ENCODE measurements at regions not wholly inside any gene's neighbourhood (a gene's known extent, or its start where the extent isn't known, plus 50 kb on each side); places are given as distances from the start of the nearest gene placed in this dataset.

DNA sequence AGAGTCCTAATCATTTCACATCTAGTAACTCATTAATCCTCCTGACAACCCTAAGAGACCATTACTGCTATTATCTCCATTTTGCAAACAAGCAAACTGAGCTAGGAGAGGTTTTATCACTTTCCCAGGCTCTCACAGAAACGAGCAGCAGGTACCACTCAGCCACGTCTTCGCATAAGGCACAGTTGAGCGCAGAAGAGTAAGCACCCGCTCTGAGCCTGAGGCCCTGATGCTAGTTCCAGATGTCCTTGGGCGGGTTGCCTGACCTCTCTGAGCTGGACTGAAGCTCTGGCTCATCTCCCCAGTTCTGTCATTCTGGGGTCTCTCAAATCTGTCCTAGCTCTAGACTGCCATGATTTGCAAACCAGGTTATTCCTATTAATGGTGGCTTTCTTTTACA lies 72.6 kb upstream of the FRMD4A start:
- no peak overlapping the region for H3K4me3 ChIP-seq (ENCODE audit: low read length)
- no peak for DNase-seq (ENCODE audit: low read depth, low spot score)

DNA sequence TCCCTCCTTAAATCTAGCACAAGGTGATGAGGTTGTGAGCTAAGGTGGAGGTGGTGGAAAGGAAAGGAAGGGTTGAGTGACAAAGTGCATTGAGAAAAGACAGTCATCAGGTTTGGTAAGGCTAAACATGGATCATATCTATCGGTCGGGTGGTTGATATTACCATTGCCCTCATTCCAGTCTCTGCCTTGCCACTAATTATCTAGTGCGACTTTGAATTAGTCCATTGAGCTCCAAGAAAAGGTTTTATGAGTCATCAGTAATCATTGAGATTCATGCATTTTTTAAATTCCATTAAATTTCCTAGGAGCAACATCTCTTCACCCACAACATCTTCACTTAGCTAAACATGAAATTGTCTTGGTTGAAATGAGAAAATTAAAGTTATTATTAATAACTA lies 68.9 kb upstream of the FRMD4A start:
- no peak overlapping the region for H3K4me3 ChIP-seq (ENCODE audit: low read length)
- DNase-seq (ENCODE audit: low read depth, low spot score) = no peak

DNA sequence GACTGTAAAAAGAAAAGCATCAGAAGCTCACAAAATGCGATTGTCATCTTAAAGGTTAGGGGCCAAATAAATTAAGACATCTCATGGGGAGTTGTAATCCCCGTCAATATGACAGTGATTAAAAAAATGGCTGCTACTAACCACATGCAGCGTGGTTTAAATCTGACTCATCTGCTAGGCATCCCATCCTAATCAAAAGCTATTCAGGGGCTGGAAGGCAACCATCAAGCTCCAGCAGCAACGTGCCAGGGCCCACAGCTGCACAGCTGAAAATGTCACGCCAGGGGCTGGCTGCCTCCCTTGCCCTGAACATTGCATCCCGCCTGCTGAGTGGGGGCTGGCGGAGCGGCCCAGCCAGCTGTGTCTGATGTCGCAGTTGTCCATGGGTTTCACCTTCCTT lies 66.3 kb upstream of the FRMD4A start:
- DNase-seq (ENCODE audit: low read depth, low spot score) = no peak
- H3K4me3 ChIP-seq (ENCODE audit: low read length) = no peak overlapping the region

DNA sequence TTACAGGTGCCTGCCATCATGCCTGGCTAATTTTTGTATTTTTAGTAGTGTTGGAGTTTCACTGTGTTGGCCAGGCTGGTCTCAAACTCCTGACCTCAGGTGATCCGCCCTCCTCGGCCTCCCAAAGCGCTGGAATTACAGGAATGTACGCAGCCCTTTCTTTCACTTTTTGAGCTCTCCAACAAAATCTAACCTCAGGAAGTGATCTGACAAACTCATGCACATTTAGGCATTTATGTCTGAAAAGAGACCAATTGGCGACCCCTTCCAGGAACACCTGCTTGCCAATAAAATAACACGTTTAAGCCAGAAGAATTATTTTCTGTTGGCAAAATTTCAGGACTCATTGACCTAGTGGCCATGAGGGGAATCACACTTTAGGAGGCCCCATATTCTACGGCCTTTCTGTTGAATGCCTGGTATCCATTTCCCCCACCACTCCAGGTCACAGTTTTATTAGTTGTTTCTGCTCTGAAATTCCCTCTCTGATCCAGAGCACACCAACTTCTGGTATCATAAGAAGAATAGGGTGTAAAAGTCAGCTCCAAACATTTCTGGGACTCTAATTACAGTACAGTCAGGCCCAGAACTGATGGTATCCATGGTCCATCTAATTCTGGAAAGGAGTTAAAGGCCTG lies 65.8 kb upstream of the FRMD4A start:
- H3K4me3 ChIP-seq (ENCODE audit: low read length) = no peak overlapping the region

DNA sequence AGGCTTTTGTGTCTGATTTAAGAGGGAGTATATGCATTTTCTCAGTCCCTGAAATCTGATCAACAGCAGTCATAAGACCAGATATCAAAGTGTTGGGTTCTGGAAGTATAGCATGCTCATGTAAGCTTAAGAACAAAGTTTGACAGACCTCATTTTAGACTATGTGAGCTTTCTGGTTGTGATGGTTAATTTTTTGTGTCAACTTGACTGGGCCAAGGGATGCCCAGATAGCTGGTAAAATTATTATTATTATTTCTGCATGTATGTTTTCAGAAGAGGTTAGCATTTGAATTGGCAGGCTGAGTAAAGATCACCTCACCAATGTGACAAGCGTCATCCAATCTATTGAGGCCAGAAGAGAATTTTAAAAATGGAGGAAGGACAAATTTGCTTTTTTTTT lies 63.5 kb upstream of the FRMD4A start:
- no peak for DNase-seq (ENCODE audit: low read depth, low spot score)
- H3K4me3 ChIP-seq (ENCODE audit: low read length) = no peak overlapping the region

More for the DNA sequence above, 65.8 kb upstream of the FRMD4A start:
- DNase-seq (ENCODE audit: low read depth, low spot score) = no peak

DNA sequence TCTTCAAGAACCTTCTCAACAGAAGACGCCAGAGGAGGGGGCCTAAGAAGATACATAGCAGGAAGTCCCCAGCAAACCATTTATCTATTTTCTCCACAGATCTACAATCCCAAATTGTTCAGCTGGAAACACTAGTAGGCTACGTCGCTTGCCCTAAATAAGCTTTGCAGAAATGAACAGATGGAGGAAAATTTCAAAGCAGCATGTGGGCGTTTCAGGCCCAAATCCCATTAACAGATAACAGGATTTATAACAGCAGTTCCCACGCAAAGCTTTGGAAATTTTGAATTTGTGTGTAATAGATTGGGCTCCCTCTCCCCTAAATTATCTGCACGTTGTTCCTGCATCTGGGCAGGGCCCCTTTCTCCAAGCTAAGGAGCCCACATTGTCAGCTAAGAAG lies 60.6 kb upstream of the FRMD4A start:
- no peak for DNase-seq (ENCODE audit: low read depth, low spot score)

DNA sequence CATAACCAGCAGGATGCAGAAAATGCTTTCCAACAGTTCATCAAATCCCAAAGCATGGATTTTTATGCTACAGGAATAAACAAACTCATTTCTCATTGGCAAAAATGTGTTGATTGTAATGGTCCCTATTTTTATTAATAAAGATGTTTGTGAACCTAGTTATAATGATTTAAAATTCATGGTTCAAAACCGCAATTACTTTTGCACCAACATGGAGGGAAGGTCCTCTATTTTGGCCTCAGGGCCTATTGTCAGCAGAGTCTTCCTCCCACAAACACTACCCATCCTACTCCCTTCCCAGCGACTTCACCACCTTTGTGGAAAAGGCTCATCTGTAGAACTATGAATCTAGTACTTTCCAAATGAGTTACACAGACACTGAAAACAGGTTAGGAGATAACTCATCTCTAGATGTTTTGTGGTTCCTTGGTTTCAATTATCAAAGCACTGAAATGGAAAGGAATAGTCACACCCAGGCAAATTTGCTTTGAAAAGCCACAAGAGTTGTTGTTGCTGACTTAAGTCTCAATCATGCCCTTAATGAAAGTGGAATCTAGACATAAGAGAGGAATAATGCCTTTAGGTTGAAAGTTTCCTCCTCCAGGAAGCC lies 59.4 kb upstream of the FRMD4A start:
- H3K4me3 ChIP-seq (ENCODE audit: low read length) = no peak overlapping the region
- DNase-seq (ENCODE audit: low read depth, low spot score) = peak; percentile 25

More for the DNA sequence above, 60.6 kb upstream of the FRMD4A start:
- H3K4me3 ChIP-seq (ENCODE audit: low read length) = no peak overlapping the region

DNA sequence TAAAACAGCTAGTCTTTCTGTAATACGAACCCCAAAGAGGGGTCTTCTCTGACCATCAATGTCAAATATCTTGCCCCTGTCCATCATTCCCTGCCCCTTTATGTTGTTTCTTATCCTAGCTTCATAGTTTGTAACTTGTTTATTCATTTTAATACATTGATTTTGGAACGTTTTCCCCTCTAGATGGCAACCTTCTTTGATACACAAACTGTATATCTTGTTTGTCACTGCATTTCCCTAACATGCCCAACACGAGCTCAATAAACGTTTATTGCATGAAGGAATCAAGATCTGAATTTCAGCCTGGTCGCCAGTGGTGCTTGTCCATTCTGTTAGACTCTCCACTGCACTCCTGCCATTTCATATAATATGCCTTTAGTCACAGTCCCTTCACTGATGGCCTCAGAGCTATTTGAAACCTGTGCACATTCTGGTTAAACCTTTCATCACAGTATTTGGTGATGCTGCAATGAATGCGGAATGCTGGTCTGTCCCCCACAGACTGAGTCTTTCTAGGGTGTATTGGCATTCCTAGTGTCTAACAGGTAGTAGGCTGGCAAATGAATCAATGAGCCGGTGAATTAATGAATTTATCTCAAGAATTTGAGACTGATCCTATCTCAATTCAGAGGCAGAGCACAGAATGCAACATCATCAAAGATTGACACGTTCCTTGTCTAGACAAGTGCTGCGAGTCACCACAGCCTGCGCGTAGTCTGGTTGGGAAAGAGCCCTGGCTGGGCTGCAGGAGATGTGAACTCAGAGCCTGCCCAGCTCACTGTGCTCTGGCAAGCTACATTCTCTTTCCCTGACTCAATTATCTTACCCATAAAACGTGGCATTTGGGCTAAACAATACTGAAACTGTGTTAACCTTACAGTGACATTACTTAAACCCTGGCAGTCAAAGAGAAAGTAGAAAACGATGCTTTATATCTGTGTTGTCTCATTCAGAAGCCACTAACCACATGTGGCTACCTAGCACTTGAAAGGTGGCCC lies 55.2 kb upstream of the FRMD4A start:
- no peak for DNase-seq (ENCODE audit: low read depth, low spot score)
- H3K4me3 ChIP-seq (ENCODE audit: low read length) = no peak overlapping the region

DNA sequence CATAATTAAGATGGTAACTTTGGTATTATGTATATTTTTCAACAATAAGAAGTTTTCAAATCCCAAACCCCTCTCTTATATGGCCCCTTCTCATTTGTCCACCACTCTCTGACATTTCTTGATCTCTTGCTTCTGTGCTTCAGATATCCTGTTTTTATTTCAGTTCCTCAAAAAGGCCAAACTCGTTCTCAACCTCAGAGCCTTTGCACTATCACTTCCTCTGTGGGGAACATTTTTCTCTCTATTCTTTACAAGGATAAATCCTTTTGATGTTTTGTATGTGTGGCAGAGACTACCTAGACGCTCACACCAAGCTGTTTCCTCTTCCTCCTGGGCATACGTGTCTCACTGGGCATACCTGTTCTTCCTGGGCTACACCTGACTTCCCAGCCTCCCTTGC lies 54.2 kb upstream of the FRMD4A start:
- DNase-seq (ENCODE audit: low read depth, low spot score) = no peak
- H3K4me3 ChIP-seq (ENCODE audit: low read length) = no peak overlapping the region

DNA sequence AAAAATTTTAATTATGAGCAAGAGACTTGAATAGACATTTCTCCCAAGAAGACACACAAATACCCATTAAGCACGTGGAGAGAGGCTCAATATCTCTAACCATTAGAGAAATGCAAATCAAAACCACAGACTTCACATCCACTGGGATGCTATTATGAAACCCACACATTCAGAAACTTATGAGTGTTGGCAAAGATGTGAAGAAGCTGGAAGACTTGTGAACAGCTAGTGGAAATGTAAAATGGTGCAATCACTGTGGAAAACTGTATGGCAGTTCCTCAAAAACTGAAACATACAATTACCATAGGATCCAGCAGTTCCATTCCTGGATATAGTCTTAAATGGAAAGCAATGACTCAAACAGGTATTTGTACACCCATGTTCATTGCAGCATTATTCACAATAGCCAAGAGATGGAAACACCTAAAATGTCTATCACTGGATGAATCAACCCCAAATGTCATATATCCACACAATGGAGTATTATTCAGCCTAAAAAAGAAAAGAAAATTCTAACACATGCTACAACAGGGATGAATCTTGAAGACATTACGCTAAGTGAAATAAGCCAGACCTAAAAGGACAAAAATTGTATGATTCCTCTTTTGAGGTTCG lies 53.5 kb upstream of the FRMD4A start:
- no peak for DNase-seq (ENCODE audit: low read depth, low spot score)
- H3K4me3 ChIP-seq (ENCODE audit: low read length) = no peak overlapping the region

DNA sequence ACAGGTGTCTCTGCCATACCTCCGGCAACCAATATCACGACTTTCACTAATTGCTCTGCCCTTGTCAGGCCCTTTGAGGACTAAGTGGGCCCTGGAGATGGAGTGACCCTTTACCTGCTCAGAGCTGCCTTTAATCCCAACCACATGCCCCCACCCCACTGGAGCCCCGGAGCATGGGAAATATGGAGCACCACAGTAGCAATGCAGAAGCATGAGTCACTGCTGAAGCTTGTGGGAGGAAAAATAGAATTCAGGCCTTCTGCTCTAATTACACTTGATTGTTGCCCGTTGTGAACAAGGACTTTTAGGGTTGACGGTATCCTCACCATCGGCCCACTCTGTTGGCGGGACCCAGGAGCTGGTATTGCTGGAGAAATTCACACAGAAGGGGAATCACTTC lies 52.5 kb upstream of the FRMD4A start:
- no peak for DNase-seq (ENCODE audit: low read depth, low spot score)
- H3K4me3 ChIP-seq (ENCODE audit: low read length) = no peak overlapping the region

DNA sequence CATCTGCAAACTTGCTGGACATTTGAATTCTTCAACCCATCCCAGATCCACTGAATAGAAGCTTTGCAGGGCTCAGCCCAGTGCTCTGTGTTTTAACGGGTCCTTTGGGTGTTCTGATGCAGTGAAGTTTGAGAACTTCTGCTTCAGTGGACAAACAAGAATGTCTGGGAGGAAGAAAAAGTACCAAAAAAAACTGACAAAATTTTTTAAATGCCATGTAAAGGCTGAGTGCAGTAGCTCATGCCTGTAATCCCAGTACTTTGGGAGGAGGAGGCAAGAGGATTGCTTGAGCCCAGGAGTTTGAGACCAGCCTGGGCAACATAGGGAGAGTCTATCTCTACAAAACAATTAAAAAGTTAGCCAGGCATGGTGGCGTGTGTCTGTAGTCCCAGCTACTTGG lies 51.8 kb upstream of the FRMD4A start:
- no peak overlapping the region for H3K4me3 ChIP-seq (ENCODE audit: low read length)
- no peak for DNase-seq (ENCODE audit: low read depth, low spot score)

DNA sequence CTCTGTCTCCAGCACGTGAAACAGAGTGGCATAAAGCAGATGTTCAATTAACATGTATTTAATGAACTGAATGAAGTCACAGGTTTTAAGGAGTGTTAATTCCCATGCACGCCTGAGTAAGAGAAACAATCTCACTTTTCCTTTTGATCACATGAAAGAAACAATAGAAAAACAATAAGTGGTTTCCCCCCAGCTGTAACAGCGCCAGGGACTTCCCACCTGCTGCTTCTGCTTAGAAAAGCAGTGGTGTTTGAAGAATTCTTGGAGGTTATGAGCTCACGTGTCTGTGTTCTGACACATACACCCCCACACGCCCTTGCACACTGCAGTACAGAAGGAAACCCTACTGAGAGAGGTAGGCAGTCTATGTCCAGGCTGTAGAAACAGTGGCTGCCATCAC lies 51.3 kb upstream of the FRMD4A start:
- peak; percentile 19 for DNase-seq (ENCODE audit: low read depth, low spot score)
- no peak overlapping the region for H3K4me3 ChIP-seq (ENCODE audit: low read length)

DNA sequence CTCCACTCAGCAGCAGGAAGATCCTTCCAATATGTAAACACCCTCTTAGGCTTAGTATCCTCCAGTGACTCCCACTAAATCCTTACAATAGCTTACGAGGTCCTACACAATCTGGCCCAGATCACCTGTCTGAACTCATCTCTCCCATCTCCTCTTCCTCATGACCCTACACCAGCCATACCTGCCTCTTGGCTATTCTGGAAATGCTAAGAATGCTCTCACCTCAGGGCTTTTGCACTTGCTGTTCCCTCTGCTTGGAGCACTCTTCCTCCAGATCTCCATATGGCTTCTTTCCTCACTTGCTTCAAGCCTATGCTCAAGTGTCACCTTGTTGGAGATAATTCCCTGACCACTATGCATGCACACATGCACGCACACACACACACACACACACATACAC lies 50.8 kb upstream of the FRMD4A start:
- H3K4me3 ChIP-seq (ENCODE audit: low read length) = no peak overlapping the region
- DNase-seq (ENCODE audit: low read depth, low spot score) = no peak

DNA sequence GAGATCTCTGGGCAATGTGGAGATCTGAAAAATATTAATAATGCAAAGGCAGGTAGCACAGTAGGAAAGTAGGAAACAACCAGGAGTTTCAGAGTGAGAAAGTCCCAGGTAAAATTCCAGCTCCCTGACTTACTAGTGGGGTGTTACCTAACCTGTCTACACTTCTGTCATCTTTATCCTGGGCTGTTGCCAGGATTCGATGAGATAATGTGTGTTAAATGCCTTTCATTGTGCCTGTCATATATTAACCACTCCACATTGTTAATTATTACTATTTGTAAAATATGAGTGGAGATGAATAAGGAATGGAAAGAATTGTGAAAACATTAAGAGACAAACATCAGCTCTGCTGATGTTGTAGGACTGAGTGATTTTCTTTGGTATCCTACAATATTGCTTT lies 50.0 kb upstream of the FRMD4A start:
- DNase-seq (ENCODE audit: low read depth, low spot score) = no peak
- no peak overlapping the region for H3K4me3 ChIP-seq (ENCODE audit: low read length)
